H1 (cell line): ENCODE measurements at regions not wholly inside any gene's neighbourhood (a gene's known extent, or its start where the extent isn't known, plus 50 kb on each side); places are given as distances from the start of the nearest gene placed in this dataset.

Experiments used
- CTCF ChIA-PET: fragments of 300-600 bp; sonication (Branson Sonifier 250); formaldehyde crosslinking; loops from one replicate; lab custom pipeline; 2021; ENCODE audit not compliant: partially characterized antibody; lab: Charles Lee
- POLR2A ChIA-PET: fragments of 300-600 bp; sonication (Branson Sonifier 250); formaldehyde crosslinking; loops from one replicate; lab custom pipeline; 2021; ENCODE audit warnings: inconsistent platforms; ENCODE audit not compliant: partially characterized antibody; lab: Charles Lee
- DNase-seq, 2 experiments: peaks; one replicate each; pipeline versions ENCODE4 v3.0.0 to v3.0.0-alpha.2; 2010 to 2022; ENCODE audit warnings: low spot score in 2 of 2, low read depth in 1 of 2, mixed read lengths in 1 of 2
- FAIRE-seq: peaks from 2 replicates; lab custom pipeline; 2011; peaks lifted over from hg19 to GRCh38; lab: Jason Lieb, UNC
- H2AFZ ChIP-seq: 2 replicates; pipeline ENCODE4 v1.8.1; 2012; ENCODE audit warnings: low read length, inconsistent platforms
- H2AK5ac ChIP-seq: 2 replicates; pipeline ENCODE4 v1.6.1; 2013; ENCODE audit warnings: low read depth, low read length
- H2BK120ac ChIP-seq: replicated peaks from 2 replicates; pipeline ENCODE3; 2013; ENCODE audit warnings: low read depth, low read length, inconsistent platforms
- H2BK12ac ChIP-seq: 2 replicates; pipeline ENCODE4 v1.6.1; 2013; ENCODE audit warnings: low read depth, low read length
- H2BK15ac ChIP-seq: 2 replicates; pipeline ENCODE4 v1.6.1; 2013; ENCODE audit warnings: low read length
- H2BK20ac ChIP-seq: 2 replicates; pipeline ENCODE4 v1.6.1; 2013; ENCODE audit warnings: low read length
- H2BK5ac ChIP-seq: 2 replicates; pipeline ENCODE4 v1.6.1; 2013; ENCODE audit warnings: low read depth, low read length
- H3K14ac ChIP-seq: 2 replicates; pipeline ENCODE4 v1.6.1; 2013; ENCODE audit warnings: inconsistent platforms; ENCODE audit not compliant: insufficient read length
- H3K18ac ChIP-seq: 2 replicates; pipeline ENCODE4 v1.6.1; 2013; ENCODE audit warnings: low read length; ENCODE audit errors: extremely low read depth
- H3K23ac ChIP-seq: 2 replicates; pipeline ENCODE4 v1.6.1; 2013; ENCODE audit warnings: inconsistent platforms; ENCODE audit not compliant: insufficient read length
- H3K23me2 ChIP-seq: 2 replicates; pipeline ENCODE4 v1.6.1; 2013; ENCODE audit warnings: low read depth, low read length
- H3K27ac ChIP-seq: 2 replicates; pipeline ENCODE4 v1.6.1; 2011; ENCODE audit warnings: low read depth, low read length, inconsistent platforms
- H3K27me3 ChIP-seq, 4 experiments: replicated peaks in 1 of 4; 1 replicate in 1 of 4; 2 replicates in 3 of 4; pipeline versions ENCODE4 v1.6.1 to v1.8.1; 2011 to 2013; ENCODE audit warnings: low read length in 3 of 4, mild to moderate bottlenecking in 3 of 4, inconsistent platforms in 2 of 4, mixed read lengths in 2 of 4, moderate library complexity in 1 of 4; ENCODE audit not compliant: control insufficient read depth in 3 of 4, insufficient read depth in 3 of 4; ENCODE audit errors: extremely low read depth in 1 of 4
- H3K36me3 ChIP-seq, 4 experiments: 2 replicates each; pipeline versions ENCODE4 v1.6.1 to v1.8.1; 2011 to 2013; ENCODE audit warnings: mild to moderate bottlenecking in 4 of 4, low read length in 3 of 4, moderate library complexity in 2 of 4, control low read depth in 1 of 4, inconsistent platforms in 1 of 4; ENCODE audit not compliant: insufficient read depth in 4 of 4, control insufficient read depth in 2 of 4
- H3K4ac ChIP-seq: replicated peaks from 2 replicates; pipeline ENCODE3; 2013; ENCODE audit warnings: low read length, low read depth, mixed read lengths, inconsistent platforms; ENCODE audit not compliant: insufficient read length
- H3K4me1 ChIP-seq, 4 experiments: replicated peaks in 1 of 4; 1 replicate in 1 of 4; 2 replicates in 3 of 4; pipeline versions ENCODE4 v1.6.1 to v1.8.1; 2011 to 2013; ENCODE audit warnings: low read length in 3 of 4, inconsistent platforms in 2 of 4, mixed read lengths in 1 of 4; ENCODE audit not compliant: insufficient read depth in 4 of 4, control insufficient read depth in 3 of 4
- H3K4me2 ChIP-seq, 2 experiments: 2 replicates each; pipeline versions ENCODE4 v1.6.1 to v1.8.1; 2011 to 2013; ENCODE audit warnings: low read depth in 2 of 2, low read length in 2 of 2, control low read depth in 1 of 2, inconsistent platforms in 1 of 2, mild to moderate bottlenecking in 1 of 2; ENCODE audit not compliant: insufficient read depth in 1 of 2
- H3K4me3 ChIP-seq, 4 experiments: fragments of 200-600, 300-600 bp in 1 of 4; sonication (generic), shearing (Covaris generic), sonication (Bioruptor Twin) in 1 of 4; 2 replicates each; pipeline versions ENCODE4 v1.5.1 to v1.8.1; 2011 to 2016; ENCODE audit warnings: low read length in 4 of 4, low read depth in 3 of 4, control low read depth in 2 of 4, inconsistent platforms in 2 of 4, mild to moderate bottlenecking in 2 of 4, mixed read lengths in 1 of 4, moderate library complexity in 1 of 4; ENCODE audit not compliant: insufficient read depth in 2 of 4; ENCODE audit errors: extremely low read depth in 1 of 4
- H3K56ac ChIP-seq: replicated peaks from 2 replicates; pipeline ENCODE3; 2013; ENCODE audit warnings: low read depth, mild to moderate bottlenecking, mixed read lengths, low read length, inconsistent platforms; ENCODE audit not compliant: insufficient read length
- H3K79me1 ChIP-seq: 2 replicates; pipeline ENCODE4 v1.6.1; 2013; ENCODE audit warnings: low read depth, low read length, control low read depth
- H3K79me2 ChIP-seq, 2 experiments: 2 replicates each; pipeline versions ENCODE4 v1.6.1 to v1.8.1; 2012 to 2013; ENCODE audit warnings: low read length in 2 of 2, mild to moderate bottlenecking in 2 of 2, inconsistent platforms in 1 of 2; ENCODE audit not compliant: insufficient read depth in 2 of 2, control insufficient read depth in 1 of 2
- H3K9ac ChIP-seq, 4 experiments: replicated peaks in 1 of 4; 1 replicate in 1 of 4; 2 replicates in 3 of 4; pipeline versions ENCODE4 v1.6.1 to v1.8.1; 2011 to 2013; ENCODE audit warnings: low read depth in 3 of 4, low read length in 3 of 4, control low read depth in 2 of 4, mild to moderate bottlenecking in 2 of 4, moderate library complexity in 2 of 4, inconsistent platforms in 1 of 4; ENCODE audit errors: extremely low read depth in 1 of 4
- H3K9me3 ChIP-seq, 2 experiments: 2 replicates each; pipeline versions ENCODE4 v1.6.1 to v1.8.1; 2012 to 2013; ENCODE audit warnings: mild to moderate bottlenecking in 2 of 2, moderate library complexity in 2 of 2, control low read depth in 1 of 2, inconsistent platforms in 1 of 2, low read depth in 1 of 2, low read length in 1 of 2, mixed read lengths in 1 of 2; ENCODE audit not compliant: insufficient read depth in 2 of 2
- H4K20me1 ChIP-seq, 2 experiments: replicated peaks in 1 of 2; 2 replicates each; pipeline versions ENCODE3 to v1.8.1; 2011 to 2013; ENCODE audit warnings: inconsistent platforms in 2 of 2, low read length in 2 of 2, mild to moderate bottlenecking in 1 of 2; ENCODE audit not compliant: insufficient read depth in 2 of 2, control insufficient read depth in 1 of 2
- H4K5ac ChIP-seq: 2 replicates; pipeline ENCODE4 v1.6.1; 2013; ENCODE audit warnings: low read length, low read depth, mixed read lengths, inconsistent platforms; ENCODE audit not compliant: insufficient read length
- H4K8ac ChIP-seq: 2 replicates; pipeline ENCODE4 v1.8.0; 2013; ENCODE audit warnings: mild to moderate bottlenecking, moderate library complexity, low read length, inconsistent platforms; ENCODE audit not compliant: insufficient read depth; ENCODE audit errors: extremely low read depth
- H4K91ac ChIP-seq: replicated peaks from 2 replicates; pipeline ENCODE3; 2013; ENCODE audit warnings: low read length, mixed read lengths, inconsistent platforms; ENCODE audit not compliant: insufficient read length
- CEBPB ChIP-seq: IDR thresholded peaks from 2 replicates; pipeline ENCODE4 v1.6.1; 2012; ENCODE audit warnings: low read depth, low read length
- CHD1 ChIP-seq: IDR thresholded peaks from 2 replicates; pipeline ENCODE4 v1.6.1; 2012; ENCODE audit warnings: low read depth, low read length, improper control_type of control experiment
- EGR1 ChIP-seq: IDR thresholded peaks from 2 replicates; pipeline ENCODE4 v1.6.1; 2011; ENCODE audit warnings: low read depth, low read length, borderline replicate concordance
- EP300 ChIP-seq, 2 experiments: IDR thresholded peaks; 1 replicate in 1 of 2; 2 replicates in 1 of 2; pipeline ENCODE4 v1.6.1; 2011 to 2012; ENCODE audit warnings: low read depth in 2 of 2, low read length in 2 of 2, mild to moderate bottlenecking in 2 of 2, borderline replicate concordance in 1 of 2, inconsistent platforms in 1 of 2, moderate library complexity in 1 of 2
- FOSL1 ChIP-seq: IDR thresholded peaks from 2 replicates; pipeline ENCODE4 v1.6.1; 2011; ENCODE audit warnings: mild to moderate bottlenecking, low read depth, low read length, moderate library complexity; ENCODE audit not compliant: insufficient read depth
- GTF2F1 ChIP-seq: IDR thresholded peaks from 2 replicates; pipeline ENCODE4 v1.6.1; 2012; ENCODE audit warnings: low read depth, low read length, improper control_type of control experiment, borderline replicate concordance
- HDAC6 ChIP-seq: IDR thresholded peaks from one replicate; pipeline ENCODE4 v1.7.1; 2012; ENCODE audit warnings: low read depth, mild to moderate bottlenecking, inconsistent platforms, low read length, moderate library complexity
- MAFK ChIP-seq: IDR thresholded peaks from 2 replicates; pipeline ENCODE4 v1.6.1; 2012; ENCODE audit warnings: low read depth, mild to moderate bottlenecking, improper control_type of control experiment, low read length
- NANOG ChIP-seq: IDR thresholded peaks from 2 replicates; pipeline ENCODE4 v1.6.1; 2011; ENCODE audit warnings: low read length, low read depth, mild to moderate bottlenecking, inconsistent platforms; ENCODE audit not compliant: insufficient read depth, poor library complexity, severe bottlenecking
- PHF8 ChIP-seq: fragments of 200-600 bp; sonication (generic); conservative IDR thresholded peaks from 2 replicates; pipeline ENCODE4 v1.7.1; 2012; ENCODE audit warnings: low read depth, mild to moderate bottlenecking, inconsistent platforms, low read length, moderate library complexity
- POLR2AphosphoS5 ChIP-seq: IDR thresholded peaks from 2 replicates; pipeline ENCODE4 v1.6.1; 2011; ENCODE audit warnings: low read depth, low read length
- POU5F1 ChIP-seq: IDR thresholded peaks from 2 replicates; pipeline ENCODE4 v1.6.1; 2011; ENCODE audit warnings: low read depth, mild to moderate bottlenecking, low read length, moderate library complexity
- SUZ12 ChIP-seq: fragments of 200-600 bp; sonication (generic); IDR thresholded peaks from 2 replicates; pipeline ENCODE4 v1.6.1; 2012; ENCODE audit warnings: mild to moderate bottlenecking, inconsistent platforms, low read length, moderate library complexity, mixed read lengths
- TAF1 ChIP-seq: IDR thresholded peaks from 2 replicates; pipeline ENCODE4 v1.6.1; 2011; ENCODE audit warnings: mild to moderate bottlenecking, low read depth, low read length
- TEAD4 ChIP-seq: IDR thresholded peaks from 2 replicates; pipeline ENCODE4 v1.6.1; 2012; ENCODE audit warnings: low read depth, low read length, inconsistent platforms, mixed read lengths
- WGBS, 2 experiments: shearing (Covaris generic) in 1 of 2; methylation state at CpG; one replicate each; pipeline versions ENCODE4 v1.1.6 to v1.1.7; 2013 to 2015; ENCODE audit warnings: low lambda C conversion rate in 2 of 2, mixed read lengths in 2 of 2, inconsistent platforms in 1 of 2, low coverage in 1 of 2, missing lambda C conversion rate in 1 of 2; ENCODE audit not compliant: insufficient replicate concordance in 2 of 2, insufficient coverage in 1 of 2, insufficient read length in 1 of 2; ENCODE audit errors: extremely low coverage in 1 of 2, missing lambda C conversion rate in 1 of 2; 5-methylcytosine and 5-hydroxymethylcytosine counted together

DNA sequence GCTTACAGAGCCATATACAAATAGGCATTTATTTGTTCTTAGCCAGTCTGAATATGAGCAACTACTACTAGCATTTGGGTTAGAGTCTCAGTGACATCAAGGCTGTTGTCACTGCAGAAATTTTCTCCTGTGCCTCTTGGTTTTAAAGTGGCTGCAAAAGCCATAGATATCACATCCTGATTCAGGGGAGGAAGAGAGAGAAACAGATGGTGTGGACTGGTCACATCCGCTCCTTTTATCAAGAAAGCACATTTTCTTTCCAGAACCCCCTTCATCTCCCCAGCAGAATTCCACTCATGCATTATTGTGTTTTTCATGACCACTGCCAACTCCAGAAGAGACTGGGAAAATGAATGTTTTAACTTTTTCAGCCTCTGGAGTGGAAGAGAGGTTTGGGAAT, 69.8 kb downstream of the PTTG1 start:
- DNase-seq = no peak
- ChIA-PET POLR2A (no interaction called here), CTCF (interaction anchor here (0.8 to 1.4 kb wide), 3 partner anchors 9 to 70 kb away, joined by 3 to 6 read pairs (median 4); no protein-coding TSS in a partner anchor)
- Histone ChIP-seq H2BK120ac (no peak overlapping the region), H2BK12ac (no peak overlapping the region), H3K9ac (no peak overlapping the region), H2BK20ac (no peak overlapping the region), H3K9me3 (no peaks in the 10 kb centered on the region), H3K14ac (no peak overlapping the region), H3K36me3 (no peaks in the 10 kb centered on the region), H3K79me2 (no peaks in the 10 kb centered on the region), H3K27ac (no peak overlapping the region), H2BK15ac (no peak overlapping the region), H4K8ac (no peak overlapping the region), H3K4ac (no peak overlapping the region), H2AK5ac (no peak overlapping the region), H3K4me1 (no peaks in the 10 kb centered on the region; a peak in 1 of 7 replicates), H3K27me3 (no peaks in the 10 kb centered on the region), H3K23ac (no peak overlapping the region), H3K79me1 (no peaks in the 10 kb centered on the region), H3K18ac (no peak overlapping the region), H3K56ac (no peak overlapping the region), H3K4me3 (no peak overlapping the region), H2AFZ (no peak overlapping the region), H4K20me1 (no peaks in the 10 kb centered on the region), H2BK5ac (no peak overlapping the region), H4K91ac (no peak overlapping the region), H4K5ac (no peak overlapping the region), H3K4me2 (no peak overlapping the region), H3K23me2 (no peaks in the 10 kb centered on the region)
- TF ChIP-seq NANOG = no peak
- no peak for TF ChIP-seq EP300 (IDR thresholded peaks at IDR 0.05; ENCODE audit: borderline replicate concordance in 1 of 2, low read depth in 2 of 2, low read length in 2 of 2)
- TF ChIP-seq POLR2AphosphoS5 = no peak
- TF ChIP-seq MAFK = no peak
- no peak for TF ChIP-seq SUZ12
- no peak for TF ChIP-seq GTF2F1
- no peak for TF ChIP-seq CEBPB
- TF ChIP-seq CHD1 = no peak
- no peak for TF ChIP-seq TAF1
- TF ChIP-seq EGR1 = no peak
- TF ChIP-seq FOSL1 = no peak
- no peak for TF ChIP-seq POU5F1
- TF ChIP-seq PHF8 = no peak
- TF ChIP-seq HDAC6 = no peak
- TF ChIP-seq TEAD4 = no peak
- no peak for FAIRE-seq
- WGBS, 2 experiments = 100% methylated on average over 1 of the region's 1 CpG; no CpG with 5 or more reads in 1 of the 2 experiments
